ENCODE measurements at regions not wholly inside any gene's neighbourhood (a gene's known extent, or its start where the extent isn't known, plus 50 kb on each side); places are given as distances from the start of the nearest gene placed in this dataset.

DNA sequence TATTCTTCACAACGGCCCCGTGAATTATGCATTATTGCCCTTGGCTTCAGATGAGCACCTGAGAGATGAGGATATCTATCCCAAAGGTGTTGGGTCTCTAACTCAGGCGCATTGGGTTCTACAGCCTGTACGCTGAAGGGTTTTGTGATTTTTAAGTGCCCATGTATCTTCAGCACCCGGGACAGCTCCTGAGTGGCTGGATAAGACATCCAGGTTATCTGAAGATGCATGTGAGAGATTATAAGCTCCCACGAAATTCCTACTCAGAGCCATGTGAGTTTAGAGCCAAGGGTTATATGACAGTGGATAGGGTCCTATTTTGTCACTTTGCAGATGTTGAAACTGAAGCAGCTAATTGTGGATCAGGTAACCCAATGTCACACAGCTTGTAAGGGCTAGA is 612.3 kb upstream of the EEF2KMT start:
- Histone ChIP-seq H3K36me3 (no peaks in the 10 kb centered on the region), H3K4me1 (no peaks in the 10 kb centered on the region), H3K4me3 (no peak overlapping the region), H3K9me3 (no peaks in the 10 kb centered on the region), H3K27ac (no peak overlapping the region), H3K27me3 (no peaks in the 10 kb centered on the region)
- intact Hi-C loops (cut with DNase I; ENCODE audit: low total_unique reads), result no loop called here
- no peak for DNase-seq
- TF ChIP-seq, protein P1, sequence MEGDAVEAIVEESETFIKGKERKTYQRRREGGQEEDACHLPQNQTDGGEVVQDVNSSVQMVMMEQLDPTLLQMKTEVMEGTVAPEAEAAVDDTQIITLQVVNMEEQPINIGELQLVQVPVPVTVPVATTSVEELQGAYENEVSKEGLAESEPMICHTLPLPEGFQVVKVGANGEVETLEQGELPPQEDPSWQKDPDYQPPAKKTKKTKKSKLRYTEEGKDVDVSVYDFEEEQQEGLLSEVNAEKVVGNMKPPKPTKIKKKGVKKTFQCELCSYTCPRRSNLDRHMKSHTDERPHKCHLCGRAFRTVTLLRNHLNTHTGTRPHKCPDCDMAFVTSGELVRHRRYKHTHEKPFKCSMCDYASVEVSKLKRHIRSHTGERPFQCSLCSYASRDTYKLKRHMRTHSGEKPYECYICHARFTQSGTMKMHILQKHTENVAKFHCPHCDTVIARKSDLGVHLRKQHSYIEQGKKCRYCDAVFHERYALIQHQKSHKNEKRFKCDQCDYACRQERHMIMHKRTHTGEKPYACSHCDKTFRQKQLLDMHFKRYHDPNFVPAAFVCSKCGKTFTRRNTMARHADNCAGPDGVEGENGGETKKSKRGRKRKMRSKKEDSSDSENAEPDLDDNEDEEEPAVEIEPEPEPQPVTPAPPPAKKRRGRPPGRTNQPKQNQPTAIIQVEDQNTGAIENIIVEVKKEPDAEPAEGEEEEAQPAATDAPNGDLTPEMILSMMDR (IDR thresholded peaks at IDR 0.05), result no peak
- no peak for TF ChIP-seq POLR2A (IDR thresholded peaks at IDR 0.05)

- no peaks in the 10 kb centered on the region for H3K9me3 ChIP-seq
- no peaks in the 10 kb centered on the region for H3K27me3 ChIP-seq
- TF ChIP-seq, protein P1 (IDR thresholded peaks at IDR 0.05), result no peak
- TF ChIP-seq POLR2A (IDR thresholded peaks at IDR 0.05), result no peak
- H3K4me3 ChIP-seq, result no peak overlapping the region
- no peaks in the 10 kb centered on the region for H3K4me1 ChIP-seq
- no peak for DNase-seq
- H3K27ac ChIP-seq, result no peak overlapping the region
- no peaks in the 10 kb centered on the region for H3K36me3 ChIP-seq
- intact Hi-C loops (cut with DNase I; ENCODE audit: low total_unique reads), result no loop called here
Measured at GRCh38 chr16:5706211-5706610, 608.6 kb upstream of the EEF2KMT start.

- no peak for DNase-seq
- no peaks in the 10 kb centered on the region for H3K9me3 ChIP-seq
- no peak overlapping the region for H3K27ac ChIP-seq
- no peak overlapping the region for H3K4me3 ChIP-seq
- intact Hi-C loops (cut with DNase I; ENCODE audit: low total_unique reads), result no loop called here
- TF ChIP-seq, protein P1 (IDR thresholded peaks at IDR 0.05), result no peak
- no peak for TF ChIP-seq POLR2A (IDR thresholded peaks at IDR 0.05)
- H3K27me3 ChIP-seq, result no peaks in the 10 kb centered on the region
- H3K36me3 ChIP-seq, result no peaks in the 10 kb centered on the region
- H3K4me1 ChIP-seq, result no peaks in the 10 kb centered on the region
Measured at GRCh38 chr16:5704271-5704670, 606.7 kb upstream of the EEF2KMT start.

DNA sequence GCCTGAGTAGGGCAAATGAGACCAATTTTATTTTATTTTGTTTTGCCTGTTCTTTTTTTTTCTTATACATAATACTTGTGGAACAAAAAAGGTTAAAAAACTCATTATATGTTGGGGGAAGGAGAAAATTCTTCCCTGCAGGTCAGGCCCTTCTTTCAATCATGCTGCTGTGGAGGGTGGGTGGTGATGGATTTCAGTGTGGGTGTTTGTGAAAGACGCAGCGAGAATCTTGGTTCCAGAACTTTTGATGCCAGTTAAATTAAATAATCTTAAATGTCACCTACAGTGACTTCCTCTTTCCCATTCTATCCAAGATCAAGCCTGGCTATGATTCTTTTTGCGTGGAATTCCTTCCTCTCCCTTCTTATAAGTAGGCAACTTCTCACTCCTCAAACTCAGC is 595.8 kb upstream of the EEF2KMT start:
- H3K27ac ChIP-seq, result no peak overlapping the region
- TF ChIP-seq POLR2A (IDR thresholded peaks at IDR 0.05), result no peak
- TF ChIP-seq, protein P1 (IDR thresholded peaks at IDR 0.05), result no peak
- DNase-seq, result no peak
- H3K36me3 ChIP-seq, result no peaks in the 10 kb centered on the region
- H3K9me3 ChIP-seq, result no peaks in the 10 kb centered on the region
- H3K4me3 ChIP-seq, result no peak overlapping the region
- H3K27me3 ChIP-seq, result no peaks in the 10 kb centered on the region
- intact Hi-C loops (cut with DNase I; ENCODE audit: low total_unique reads), result no loop called here
- no peaks in the 10 kb centered on the region for H3K4me1 ChIP-seq

DNA sequence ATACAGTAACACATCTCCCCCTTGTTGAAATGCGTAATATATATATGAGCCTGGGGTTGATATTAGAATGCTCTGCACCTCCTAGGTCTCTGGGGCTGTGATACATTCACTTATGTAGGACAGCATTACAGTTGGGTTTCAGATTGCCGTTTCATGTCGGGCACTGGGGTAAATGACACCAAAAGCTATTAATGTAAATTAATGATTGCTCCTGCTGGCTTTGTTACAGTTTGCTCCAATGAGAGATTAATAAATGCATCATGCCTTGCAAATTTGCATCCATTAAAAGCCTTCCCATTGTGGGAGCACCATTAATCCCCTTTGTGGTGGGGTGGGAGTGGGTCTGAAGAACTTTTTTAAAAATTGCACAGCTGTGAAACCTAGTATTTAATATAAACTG is 584.4 kb upstream of the EEF2KMT start:
- intact Hi-C loops (cut with DNase I; ENCODE audit: low total_unique reads), result no loop called here

More for the DNA sequence above, 584.4 kb upstream of the EEF2KMT start:
- no peak overlapping the region for H3K4me3 ChIP-seq
- H3K9me3 ChIP-seq, result no peaks in the 10 kb centered on the region
- no peak for DNase-seq
- no peak overlapping the region for H3K27ac ChIP-seq
- TF ChIP-seq, protein P1 (IDR thresholded peaks at IDR 0.05), result no peak
- TF ChIP-seq POLR2A (IDR thresholded peaks at IDR 0.05), result no peak
- H3K4me1 ChIP-seq, result no peaks in the 10 kb centered on the region
- no peaks in the 10 kb centered on the region for H3K27me3 ChIP-seq
- H3K36me3 ChIP-seq, result no peaks in the 10 kb centered on the region

All from uterus (tissue), 3 donors.